ENCODE measurements at regions not wholly inside any gene's neighbourhood (a gene's known extent, or its start where the extent isn't known, plus 50 kb on each side); places are given as distances from the start of the nearest gene placed in this dataset.

DNA sequence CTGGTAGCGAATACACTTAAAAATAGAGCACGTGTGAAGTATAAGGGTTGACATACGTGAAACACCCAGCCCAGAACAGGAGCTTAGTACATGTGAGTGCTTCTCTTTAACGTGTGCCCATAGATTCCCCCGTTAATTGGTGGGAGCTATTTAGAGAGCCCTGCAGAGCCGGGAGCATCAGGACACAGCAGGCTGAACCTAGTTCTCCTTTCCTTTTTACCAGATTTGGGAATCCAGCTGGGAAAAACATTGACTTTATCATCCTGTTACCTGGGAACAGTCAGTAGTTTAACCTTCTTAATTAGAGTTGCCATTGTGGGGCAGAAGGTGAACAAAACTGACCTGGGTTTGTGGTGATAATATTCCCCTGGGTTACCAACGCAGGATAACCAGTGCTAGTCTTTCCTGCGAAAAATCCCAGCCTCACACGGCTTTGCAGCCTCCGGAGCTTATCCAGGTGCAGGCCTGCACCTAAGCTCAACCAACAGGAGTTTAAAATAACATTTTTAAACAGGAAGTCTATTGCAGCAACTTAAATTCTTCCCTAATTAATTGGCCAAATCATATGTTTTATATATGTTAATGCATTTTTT, 78.1 kb upstream of the SPTBN1 start (continued):
- TF ChIP-seq, protein P1, sequence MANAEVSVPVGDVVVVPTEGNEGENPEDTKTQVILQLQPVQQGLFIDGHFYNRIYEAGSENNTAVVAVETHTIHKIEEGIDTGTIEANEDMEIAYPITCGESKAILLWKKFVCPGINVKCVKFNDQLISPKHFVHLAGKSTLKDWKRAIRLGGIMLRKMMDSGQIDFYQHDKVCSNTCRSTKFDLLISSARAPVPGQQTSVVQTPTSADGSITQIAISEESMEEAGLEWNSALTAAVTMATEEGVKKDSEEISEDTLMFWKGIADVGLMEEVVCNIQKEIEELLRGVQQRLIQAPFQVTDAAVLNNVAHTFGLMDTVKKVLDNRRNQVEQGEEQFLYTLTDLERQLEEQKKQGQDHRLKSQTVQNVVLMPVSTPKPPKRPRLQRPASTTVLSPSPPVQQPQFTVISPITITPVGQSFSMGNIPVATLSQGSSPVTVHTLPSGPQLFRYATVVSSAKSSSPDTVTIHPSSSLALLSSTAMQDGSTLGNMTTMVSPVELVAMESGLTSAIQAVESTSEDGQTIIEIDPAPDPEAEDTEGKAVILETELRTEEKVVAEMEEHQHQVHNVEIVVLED (CRISPR knock-in tag; IDR thresholded peaks at IDR 0.05): no peak

DNA sequence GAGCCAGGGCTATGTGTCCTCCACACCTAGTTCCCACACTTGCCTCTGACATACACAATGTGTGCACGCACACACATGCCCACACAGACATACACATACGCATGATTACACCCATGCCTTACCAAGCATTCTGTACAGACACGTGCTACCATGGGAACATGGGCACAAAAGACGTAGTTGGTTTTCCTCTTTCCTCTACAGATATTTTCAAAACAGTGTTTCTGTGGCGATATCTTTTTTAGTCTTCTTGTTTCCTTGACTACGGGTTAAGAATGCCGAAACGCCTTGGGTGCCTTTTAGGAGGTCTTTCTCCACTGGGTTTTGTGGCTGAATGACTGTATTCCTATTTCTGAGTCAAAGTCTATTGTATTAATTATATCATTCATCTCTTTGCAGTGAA, 75.5 kb upstream of the SPTBN1 start:
- WGBS (ENCODE audit: insufficient coverage, low coverage, missing lambda C conversion rate): 4% methylated on average over 8 of the region's 8 CpGs
- DNase-seq (ENCODE audit: extremely low read depth in 1 of 4, low spot score in 3 of 4): no peak
- Histone ChIP-seq H3K4me3 (no peak overlapping the region), H2AFZ (ENCODE audit: low read depth, low read length) (no peak overlapping the region), H3K36me3 (ENCODE audit: control insufficient read depth, insufficient read depth, low read length) (no peaks in the 10 kb centered on the region), H3K27ac (ENCODE audit: extremely low read depth, low read depth, low read length) (no peak overlapping the region), H3K4me1 (replicated peaks in 1 of 2; ENCODE audit: control insufficient read depth in 2 of 2, insufficient read depth in 2 of 2, low read length in 2 of 2) (no peaks in the 10 kb centered on the region), H3K9me1 (ENCODE audit: control insufficient read depth, insufficient read depth, low read length) (no peaks in the 10 kb centered on the region), H4K20me1 (replicated peaks; ENCODE audit: control insufficient read depth, insufficient read depth, low read length) (no peaks in the 10 kb centered on the region), H3K9me3 (replicated peaks; ENCODE audit: control insufficient read depth, insufficient read depth, low read depth, low read length) (no peaks in the 10 kb centered on the region), H3K79me2 (ENCODE audit: control insufficient read depth, insufficient read depth, low read length) (no peaks in the 10 kb centered on the region), H3K4me2 (ENCODE audit: insufficient read depth, low read length) (no peak overlapping the region), H3K9ac (ENCODE audit: insufficient read depth in 1 of 2, low read depth in 2 of 2, low read length in 2 of 2) (no peak overlapping the region), H3K27me3 (ENCODE audit: control insufficient read depth in 2 of 2, insufficient read depth in 2 of 2, low read length in 2 of 2) (peaks cover 17% of the 10 kb centered on the region in 2 experiments; a peak in 4 of 5 replicates)
- CTCF ChIA-PET (ENCODE audit: low intra/inter-chr PET ratio): no interaction called here
- POLR2A ChIA-PET: no interaction called here
- in situ Hi-C loops (cut with MboI): no loop called here
- no peak for ATAC-seq
- intact Hi-C loops (cut with micrococcal nuclease): no loop called here
- no TSS peak for BruUV-seq (replicated peaks)
- FAIRE-seq: no peak
- TF ChIP-seq DDX20 (tag; IDR thresholded peaks at IDR 0.05; ENCODE audit: low read depth) (no peak), SAFB (IDR thresholded peaks at IDR 0.05; ENCODE audit: borderline replicate concordance, low read depth, low read length) (no peak), GTF2E2 (tag; IDR thresholded peaks at IDR 0.05) (no peak), MAFK (IDR thresholded peaks at IDR 0.05; ENCODE audit: low read length) (no peak), ZNF146 (CRISPR knock-in tag; IDR thresholded peaks at IDR 0.05; ENCODE audit: unreplicated experiment) (no peak), GATAD2A (IDR thresholded peaks at IDR 0.05) (no peak), BRF1 (IDR thresholded peaks at IDR 0.05; ENCODE audit: borderline replicate concordance, extremely low read depth, insufficient read length) (no peak), PHF8 (IDR thresholded peaks at IDR 0.05; ENCODE audit: borderline replicate concordance, low read length) (no peak), MAFG (tag; conservative IDR thresholded peaks at IDR 0.05) (no peak), PTBP1 (IDR thresholded peaks at IDR 0.05; ENCODE audit: low read depth, low read length) (no peak)
- TF ChIP-seq, protein P2, sequence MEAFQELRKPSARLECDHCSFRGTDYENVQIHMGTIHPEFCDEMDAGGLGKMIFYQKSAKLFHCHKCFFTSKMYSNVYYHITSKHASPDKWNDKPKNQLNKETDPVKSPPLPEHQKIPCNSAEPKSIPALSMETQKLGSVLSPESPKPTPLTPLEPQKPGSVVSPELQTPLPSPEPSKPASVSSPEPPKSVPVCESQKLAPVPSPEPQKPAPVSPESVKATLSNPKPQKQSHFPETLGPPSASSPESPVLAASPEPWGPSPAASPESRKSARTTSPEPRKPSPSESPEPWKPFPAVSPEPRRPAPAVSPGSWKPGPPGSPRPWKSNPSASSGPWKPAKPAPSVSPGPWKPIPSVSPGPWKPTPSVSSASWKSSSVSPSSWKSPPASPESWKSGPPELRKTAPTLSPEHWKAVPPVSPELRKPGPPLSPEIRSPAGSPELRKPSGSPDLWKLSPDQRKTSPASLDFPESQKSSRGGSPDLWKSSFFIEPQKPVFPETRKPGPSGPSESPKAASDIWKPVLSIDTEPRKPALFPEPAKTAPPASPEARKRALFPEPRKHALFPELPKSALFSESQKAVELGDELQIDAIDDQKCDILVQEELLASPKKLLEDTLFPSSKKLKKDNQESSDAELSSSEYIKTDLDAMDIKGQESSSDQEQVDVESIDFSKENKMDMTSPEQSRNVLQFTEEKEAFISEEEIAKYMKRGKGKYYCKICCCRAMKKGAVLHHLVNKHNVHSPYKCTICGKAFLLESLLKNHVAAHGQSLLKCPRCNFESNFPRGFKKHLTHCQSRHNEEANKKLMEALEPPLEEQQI (IDR thresholded peaks at IDR 0.05): no peak
- TF ChIP-seq, protein P3, sequence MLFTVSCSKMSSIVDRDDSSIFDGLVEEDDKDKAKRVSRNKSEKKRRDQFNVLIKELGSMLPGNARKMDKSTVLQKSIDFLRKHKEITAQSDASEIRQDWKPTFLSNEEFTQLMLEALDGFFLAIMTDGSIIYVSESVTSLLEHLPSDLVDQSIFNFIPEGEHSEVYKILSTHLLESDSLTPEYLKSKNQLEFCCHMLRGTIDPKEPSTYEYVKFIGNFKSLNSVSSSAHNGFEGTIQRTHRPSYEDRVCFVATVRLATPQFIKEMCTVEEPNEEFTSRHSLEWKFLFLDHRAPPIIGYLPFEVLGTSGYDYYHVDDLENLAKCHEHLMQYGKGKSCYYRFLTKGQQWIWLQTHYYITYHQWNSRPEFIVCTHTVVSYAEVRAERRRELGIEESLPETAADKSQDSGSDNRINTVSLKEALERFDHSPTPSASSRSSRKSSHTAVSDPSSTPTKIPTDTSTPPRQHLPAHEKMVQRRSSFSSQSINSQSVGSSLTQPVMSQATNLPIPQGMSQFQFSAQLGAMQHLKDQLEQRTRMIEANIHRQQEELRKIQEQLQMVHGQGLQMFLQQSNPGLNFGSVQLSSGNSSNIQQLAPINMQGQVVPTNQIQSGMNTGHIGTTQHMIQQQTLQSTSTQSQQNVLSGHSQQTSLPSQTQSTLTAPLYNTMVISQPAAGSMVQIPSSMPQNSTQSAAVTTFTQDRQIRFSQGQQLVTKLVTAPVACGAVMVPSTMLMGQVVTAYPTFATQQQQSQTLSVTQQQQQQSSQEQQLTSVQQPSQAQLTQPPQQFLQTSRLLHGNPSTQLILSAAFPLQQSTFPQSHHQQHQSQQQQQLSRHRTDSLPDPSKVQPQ (CRISPR knock-in tag; IDR thresholded peaks at IDR 0.05; ENCODE audit: borderline replicate concordance): no peak

Measured in K562 (cell line).